NCI-H82 treated with DMSO at 0.1 percent for 48 hours (cell line): ENCODE measurements at regions not wholly inside any gene's neighbourhood (a gene's known extent, or its start where the extent isn't known, plus 50 kb on each side); places are given as distances from the start of the nearest gene placed in this dataset.

Source experiments
- DNase-seq: peaks from one replicate; lab custom pipeline; 2025; ENCODE audit not compliant: unreplicated experiment; lab: John Stamatoyannopoulos, UW

GRCh38 chr1:25082216-25082899 is 149.9 kb downstream of the SYF2 start:
- DNase-seq, result no peak

GRCh38 chr1:25081496-25081895 is 150.8 kb downstream of the SYF2 start:
- no peak for DNase-seq

GRCh38 chr1:25080294-25081209 is 150.5 kb upstream of the RUNX3 start:
- no peak for DNase-seq

- DNase-seq, result no peak
Observed at GRCh38 chr1:25079048-25079447, 149.0 kb upstream of the RUNX3 start.

- no peak for DNase-seq
Observed at GRCh38 chr1:25074351-25075227, 144.5 kb upstream of the RUNX3 start.

- DNase-seq, result no peak
Observed at GRCh38 chr1:25073640-25074270, 143.7 kb upstream of the RUNX3 start.

GRCh38 chr1:25072461-25072860 is 142.4 kb upstream of the RUNX3 start:
- DNase-seq, result no peak

- no peak for DNase-seq
Observed at GRCh38 chr1:25068829-25069228, 138.8 kb upstream of the RUNX3 start.

- DNase-seq, result no peak
Observed at GRCh38 chr1:25068316-25068715, 138.2 kb upstream of the RUNX3 start.

GRCh38 chr1:25067518-25068251 is 137.6 kb upstream of the RUNX3 start:
- DNase-seq, result no peak

GRCh38 chr1:25066731-25067517 is 136.8 kb upstream of the RUNX3 start:
- no peak for DNase-seq

- DNase-seq, result no peak
Observed at GRCh38 chr1:25066256-25066655, 136.2 kb upstream of the RUNX3 start.

GRCh38 chr1:25065795-25066238 is 135.7 kb upstream of the RUNX3 start:
- DNase-seq, result no peak

- no peak for DNase-seq
Observed at GRCh38 chr1:25065321-25065721, 135.2 kb upstream of the RUNX3 start.

- no peak for DNase-seq
Observed at GRCh38 chr1:25064465-25065240, 134.6 kb upstream of the RUNX3 start.

- DNase-seq, result no peak
Observed at GRCh38 chr1:25063591-25064416, 133.7 kb upstream of the RUNX3 start.

GRCh38 chr1:25062621-25063255 is 132.7 kb upstream of the RUNX3 start:
- DNase-seq, result no peak
